ENCODE measurements at regions not wholly inside any gene's neighbourhood (a gene's known extent, or its start where the extent isn't known, plus 50 kb on each side); places are given as distances from the start of the nearest gene placed in this dataset.

DNA sequence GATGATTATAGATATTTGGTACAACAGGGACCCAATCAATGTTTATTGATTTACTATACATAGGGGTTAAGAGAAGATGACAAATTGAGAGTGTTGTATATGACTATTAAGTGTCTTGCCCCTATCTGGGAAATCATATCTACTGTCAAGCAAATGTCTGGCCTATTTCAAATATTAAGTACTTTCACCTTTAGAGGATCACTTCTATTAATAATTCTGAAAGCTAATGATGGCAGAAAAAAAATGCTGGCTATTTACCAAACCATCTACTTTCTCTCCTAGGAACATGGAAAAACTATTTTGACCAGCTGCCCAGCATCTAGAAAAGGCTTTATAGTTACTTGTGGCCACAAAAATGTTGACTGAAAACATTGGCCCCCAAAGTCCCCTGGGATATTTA is 632.3 kb upstream of the ZNF385D start:
- Mint-ChIP-seq H3K36me3 (no peaks in the 10 kb centered on the region), H3K4me1 (ENCODE audit: unreplicated experiment) (no peaks in the 10 kb centered on the region), H3K27me3 (peaks cover 28% of the 10 kb centered on the region), H3K9me3 (no peaks in the 10 kb centered on the region), H3K4me3 (no peak overlapping the region), H3K27ac (no peak overlapping the region)
- TF ChIP-seq, protein P1, sequence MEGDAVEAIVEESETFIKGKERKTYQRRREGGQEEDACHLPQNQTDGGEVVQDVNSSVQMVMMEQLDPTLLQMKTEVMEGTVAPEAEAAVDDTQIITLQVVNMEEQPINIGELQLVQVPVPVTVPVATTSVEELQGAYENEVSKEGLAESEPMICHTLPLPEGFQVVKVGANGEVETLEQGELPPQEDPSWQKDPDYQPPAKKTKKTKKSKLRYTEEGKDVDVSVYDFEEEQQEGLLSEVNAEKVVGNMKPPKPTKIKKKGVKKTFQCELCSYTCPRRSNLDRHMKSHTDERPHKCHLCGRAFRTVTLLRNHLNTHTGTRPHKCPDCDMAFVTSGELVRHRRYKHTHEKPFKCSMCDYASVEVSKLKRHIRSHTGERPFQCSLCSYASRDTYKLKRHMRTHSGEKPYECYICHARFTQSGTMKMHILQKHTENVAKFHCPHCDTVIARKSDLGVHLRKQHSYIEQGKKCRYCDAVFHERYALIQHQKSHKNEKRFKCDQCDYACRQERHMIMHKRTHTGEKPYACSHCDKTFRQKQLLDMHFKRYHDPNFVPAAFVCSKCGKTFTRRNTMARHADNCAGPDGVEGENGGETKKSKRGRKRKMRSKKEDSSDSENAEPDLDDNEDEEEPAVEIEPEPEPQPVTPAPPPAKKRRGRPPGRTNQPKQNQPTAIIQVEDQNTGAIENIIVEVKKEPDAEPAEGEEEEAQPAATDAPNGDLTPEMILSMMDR (conservative IDR thresholded peaks at IDR 0.05): no peak
- no peak for DNase-seq (ENCODE audit: extremely low spot score, unreplicated experiment)

DNA sequence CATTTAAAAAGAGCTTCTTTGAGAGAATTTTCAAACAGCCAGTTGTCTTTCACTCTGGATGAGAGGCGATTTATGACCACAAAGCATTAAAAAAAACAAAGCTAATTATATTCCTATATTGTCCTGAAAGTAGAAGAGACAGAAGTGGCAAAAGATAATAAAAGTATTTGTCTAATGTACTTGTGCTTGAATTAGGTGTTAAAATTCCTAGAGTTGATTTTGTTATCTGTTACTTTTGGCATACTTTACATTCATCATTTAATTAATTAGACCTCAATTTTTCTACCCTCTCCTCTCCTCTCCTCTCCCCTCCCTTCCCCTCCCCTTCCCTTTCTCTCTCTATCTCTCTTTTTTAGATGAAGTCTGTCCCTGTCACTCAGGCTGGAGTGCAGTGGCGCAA is 635.1 kb upstream of the ZNF385D start:
- Mint-ChIP-seq H3K4me1 (ENCODE audit: unreplicated experiment) (no peaks in the 10 kb centered on the region), H3K27ac (no peak overlapping the region), H3K36me3 (no peaks in the 10 kb centered on the region), H3K9me3 (no peaks in the 10 kb centered on the region), H3K27me3 (peaks cover 19% of the 10 kb centered on the region), H3K4me3 (no peak overlapping the region)
- TF ChIP-seq, protein P1 (conservative IDR thresholded peaks at IDR 0.05): no peak
- DNase-seq (ENCODE audit: extremely low spot score, unreplicated experiment): no peak

DNA sequence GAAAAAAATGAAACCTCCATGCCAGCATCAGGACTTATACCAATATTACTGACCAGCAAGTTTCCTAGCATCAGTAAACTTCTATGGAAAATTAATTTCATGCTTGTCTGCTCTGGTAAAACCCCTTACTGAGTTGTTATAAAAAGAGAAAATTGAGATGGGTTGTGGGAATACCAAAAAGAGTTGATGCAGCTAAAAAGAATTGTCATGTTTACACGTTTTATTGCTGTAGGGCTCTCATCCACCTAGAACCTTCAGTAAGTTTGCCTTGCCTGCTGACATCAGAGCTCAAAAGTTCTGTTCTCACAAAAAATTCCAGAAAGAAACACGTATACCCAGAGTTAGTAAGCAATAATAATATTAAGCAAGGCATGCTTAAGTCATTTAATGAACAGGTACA is 641.3 kb upstream of the ZNF385D start:
- no peak for DNase-seq (ENCODE audit: extremely low spot score, unreplicated experiment)
- Mint-ChIP-seq H3K27ac (no peak overlapping the region), H3K4me1 (ENCODE audit: unreplicated experiment) (no peaks in the 10 kb centered on the region), H3K4me3 (no peak overlapping the region), H3K27me3 (peaks cover 4% of the 10 kb centered on the region), H3K36me3 (no peaks in the 10 kb centered on the region), H3K9me3 (no peaks in the 10 kb centered on the region)
- TF ChIP-seq, protein P1 (conservative IDR thresholded peaks at IDR 0.05): no peak

DNA sequence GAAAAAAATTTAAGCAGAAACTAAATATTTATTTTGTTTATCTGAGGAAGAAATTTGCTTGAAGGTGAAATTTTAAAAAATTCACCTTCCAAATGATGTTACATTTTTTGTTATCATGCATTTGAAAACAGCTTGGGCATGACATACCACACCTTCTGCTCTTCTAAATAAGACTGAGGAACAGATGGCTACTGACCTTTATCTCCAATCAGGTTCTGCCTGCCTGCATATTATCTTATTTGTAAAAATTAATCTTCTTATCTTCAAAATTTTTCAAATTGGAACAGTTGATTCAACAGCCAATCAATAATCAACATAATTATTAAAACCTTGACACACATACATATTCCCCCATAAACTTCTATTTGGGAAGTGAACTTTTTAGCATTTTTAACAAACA is 641.8 kb upstream of the ZNF385D start:
- no peaks in the 10 kb centered on the region for H3K9me3 Mint-ChIP-seq
- DNase-seq (ENCODE audit: extremely low spot score, unreplicated experiment): no peak
- TF ChIP-seq, protein P1 (conservative IDR thresholded peaks at IDR 0.05): no peak
- H3K27ac Mint-ChIP-seq: no peak overlapping the region
- peaks cover 4% of the 10 kb centered on the region for H3K27me3 Mint-ChIP-seq
- no peaks in the 10 kb centered on the region for H3K4me1 Mint-ChIP-seq (ENCODE audit: unreplicated experiment)
- H3K4me3 Mint-ChIP-seq: no peak overlapping the region
- no peaks in the 10 kb centered on the region for H3K36me3 Mint-ChIP-seq

DNA sequence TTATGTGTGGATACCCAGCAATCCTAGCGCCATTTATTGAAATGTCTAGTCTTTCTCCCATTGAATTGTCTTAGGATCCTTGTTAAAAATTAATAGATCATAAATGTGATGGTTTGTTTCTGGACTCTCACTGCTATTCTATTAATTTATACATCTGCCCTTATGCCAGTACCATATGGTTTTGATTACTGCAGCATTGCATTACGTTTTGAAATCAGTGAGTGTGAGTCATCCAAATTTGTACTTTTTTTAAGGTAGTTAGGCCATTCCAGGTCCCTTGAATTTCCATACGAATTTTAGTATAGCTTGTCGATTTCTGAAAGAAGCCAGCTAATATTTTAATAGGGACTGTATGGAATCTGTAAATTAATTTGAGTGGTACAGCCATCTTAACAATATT is 648.6 kb upstream of the ZNF385D start:
- Mint-ChIP-seq H3K27ac (no peak overlapping the region), H3K27me3 (no peaks in the 10 kb centered on the region), H3K4me1 (ENCODE audit: unreplicated experiment) (peaks cover 6% of the 10 kb centered on the region), H3K4me3 (no peak overlapping the region), H3K36me3 (no peaks in the 10 kb centered on the region), H3K9me3 (no peaks in the 10 kb centered on the region)
- TF ChIP-seq, protein P1 (conservative IDR thresholded peaks at IDR 0.05): no peak
- DNase-seq (ENCODE audit: extremely low spot score, unreplicated experiment): no peak

DNA sequence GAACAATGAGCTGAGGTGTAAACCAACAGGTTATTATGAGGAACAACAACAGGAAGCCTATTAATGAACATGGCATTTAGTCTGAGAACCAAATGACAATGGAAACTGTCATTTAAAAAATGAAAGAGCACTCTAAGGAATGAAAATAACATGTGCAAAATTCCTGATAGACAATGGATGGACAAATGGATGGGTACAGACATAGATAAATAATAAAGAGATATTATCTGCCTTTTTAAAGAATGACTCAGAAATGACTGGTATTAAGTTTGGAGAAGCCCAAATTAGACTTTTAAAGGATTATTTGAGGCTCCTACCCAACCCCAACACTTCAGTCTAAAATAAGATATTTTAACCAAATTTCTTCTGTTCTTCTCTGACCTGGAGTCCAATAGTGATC is 650.5 kb upstream of the ZNF385D start:
- H3K27ac Mint-ChIP-seq: no peak overlapping the region
- H3K36me3 Mint-ChIP-seq: no peaks in the 10 kb centered on the region
- H3K4me1 Mint-ChIP-seq (ENCODE audit: unreplicated experiment): peaks cover 6% of the 10 kb centered on the region
- TF ChIP-seq, protein P1 (conservative IDR thresholded peaks at IDR 0.05): no peak
- H3K27me3 Mint-ChIP-seq: no peaks in the 10 kb centered on the region
- no peak overlapping the region for H3K4me3 Mint-ChIP-seq
- no peaks in the 10 kb centered on the region for H3K9me3 Mint-ChIP-seq
- no peak for DNase-seq (ENCODE audit: extremely low spot score, unreplicated experiment)
